HG03280 (cell line): ENCODE measurements at regions not wholly inside any gene's neighbourhood (a gene's known extent, or its start where the extent isn't known, plus 50 kb on each side); places are given as distances from the start of the nearest gene placed in this dataset.
"Not testable (repeated sequence)": the region's sequence is repeated elsewhere in the genome, so short reads cannot be mapped to it uniquely, and the experiment has no call there.

Experiments
- ATAC-seq: cut with Tn5 transposase; IDR thresholded peaks from one replicate; pipeline ENCODE4 v1.9.1; 2021; ENCODE audit warnings: mild to moderate bottlenecking, moderate library complexity; ENCODE audit not compliant: unreplicated experiment

DNA sequence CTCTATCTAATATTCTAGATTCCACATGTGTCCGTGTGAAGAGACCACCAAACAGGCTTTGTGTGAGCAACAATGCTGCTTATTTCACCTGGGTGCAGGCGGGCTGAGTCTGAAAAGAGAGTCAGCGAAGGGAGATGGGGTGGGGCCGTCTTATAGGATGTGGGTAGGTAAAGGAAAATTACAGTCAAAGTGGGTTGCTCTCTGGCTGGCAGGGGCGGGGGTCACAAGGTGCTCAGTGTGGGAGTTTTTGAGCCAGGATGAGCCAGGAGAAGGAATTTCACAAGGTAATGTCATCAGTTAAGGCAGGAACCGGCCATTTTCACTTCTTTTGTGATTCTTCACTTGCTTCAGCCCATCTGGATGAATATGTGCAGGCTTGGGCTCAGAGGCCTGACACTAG is 779.3 kb downstream of the RNF144A start:
- ATAC-seq, result not testable (repeated sequence)

DNA sequence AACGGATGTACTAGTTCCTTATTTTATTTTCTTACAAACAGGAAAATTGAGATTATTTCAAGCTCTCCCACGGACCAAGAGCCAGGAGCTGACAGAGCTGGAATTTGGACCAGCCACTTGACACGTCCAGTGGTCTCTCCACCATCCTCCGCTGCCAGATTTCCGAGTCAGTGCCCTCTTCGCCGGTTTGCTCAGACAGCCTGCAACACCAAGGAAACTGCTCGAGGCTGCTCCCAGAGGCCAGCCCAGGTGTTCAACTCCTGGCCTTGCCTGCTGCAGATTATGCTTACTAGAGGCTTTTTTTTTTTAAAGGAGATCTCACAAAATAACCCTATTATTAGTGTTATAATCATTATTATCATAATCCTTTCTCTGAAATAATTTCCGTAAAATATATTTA is 779.8 kb downstream of the RNF144A start:
- no peak for ATAC-seq

DNA sequence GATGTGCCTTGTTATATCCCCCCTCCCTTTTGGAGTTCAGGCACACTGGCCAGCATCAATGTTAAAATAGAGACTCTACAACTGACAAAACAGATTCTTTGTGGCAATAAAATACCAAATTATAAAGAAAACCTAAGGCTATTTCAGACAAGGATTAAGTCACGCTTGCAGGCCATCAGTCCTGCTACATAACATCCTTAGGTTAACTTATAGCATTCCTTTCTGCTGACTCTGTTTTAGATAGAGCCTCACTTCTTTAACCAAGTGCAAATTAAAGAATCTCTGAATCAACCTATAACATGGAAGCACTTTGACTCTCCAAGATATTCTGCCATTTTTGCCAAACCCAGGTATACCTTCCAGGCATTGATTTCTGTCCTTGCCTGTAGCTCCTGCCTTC is 784.6 kb downstream of the RNF144A start:
- no peak for ATAC-seq

DNA sequence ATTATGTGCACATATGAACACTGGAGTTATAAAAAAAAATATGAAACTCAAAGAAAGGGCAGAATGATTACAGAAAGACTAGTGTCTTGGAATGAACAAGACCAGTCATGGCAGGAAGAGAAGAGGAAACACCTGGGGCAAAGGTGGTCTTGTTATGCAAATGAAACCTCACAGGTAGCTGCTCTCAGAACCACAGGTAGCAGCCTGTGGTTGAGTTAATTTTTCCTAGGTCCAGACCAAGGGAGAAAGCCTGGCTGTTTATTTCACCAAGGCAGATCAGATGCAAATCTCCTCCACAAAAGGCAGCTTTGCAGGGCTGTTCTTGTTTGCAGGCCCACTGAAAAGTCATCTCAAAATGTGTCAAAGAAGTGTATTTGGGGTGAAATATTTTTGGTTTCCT is 785.8 kb downstream of the RNF144A start:
- ATAC-seq, result no peak

DNA sequence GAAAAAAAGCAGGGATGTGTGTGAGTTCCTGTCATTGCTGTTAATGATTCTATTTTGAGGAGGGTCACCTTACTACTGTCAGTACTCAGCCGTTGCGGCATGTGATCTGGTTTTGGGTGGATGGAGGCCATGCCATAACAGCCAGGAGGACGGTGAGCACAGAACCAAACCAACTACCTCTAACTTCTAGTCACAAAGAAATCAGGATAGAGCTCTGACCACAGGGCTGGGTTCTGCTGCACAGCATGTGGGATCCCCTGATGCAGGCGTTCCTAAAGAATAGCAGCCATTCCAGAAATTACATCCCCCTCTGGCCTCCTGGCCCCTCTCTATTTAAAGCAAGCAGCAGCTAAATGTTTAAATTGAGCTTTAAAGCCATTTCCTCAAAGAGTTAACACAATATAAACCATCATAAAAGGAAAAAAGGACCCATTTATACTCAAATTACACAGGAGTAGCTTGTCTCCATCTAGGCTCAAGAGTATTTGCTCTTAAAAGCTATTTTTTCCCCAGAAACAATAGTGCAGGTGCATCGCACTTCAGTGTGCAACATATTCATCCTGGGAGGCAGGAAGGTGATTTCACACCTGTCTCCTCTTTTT is 786.4 kb downstream of the RNF144A start:
- no peak for ATAC-seq

DNA sequence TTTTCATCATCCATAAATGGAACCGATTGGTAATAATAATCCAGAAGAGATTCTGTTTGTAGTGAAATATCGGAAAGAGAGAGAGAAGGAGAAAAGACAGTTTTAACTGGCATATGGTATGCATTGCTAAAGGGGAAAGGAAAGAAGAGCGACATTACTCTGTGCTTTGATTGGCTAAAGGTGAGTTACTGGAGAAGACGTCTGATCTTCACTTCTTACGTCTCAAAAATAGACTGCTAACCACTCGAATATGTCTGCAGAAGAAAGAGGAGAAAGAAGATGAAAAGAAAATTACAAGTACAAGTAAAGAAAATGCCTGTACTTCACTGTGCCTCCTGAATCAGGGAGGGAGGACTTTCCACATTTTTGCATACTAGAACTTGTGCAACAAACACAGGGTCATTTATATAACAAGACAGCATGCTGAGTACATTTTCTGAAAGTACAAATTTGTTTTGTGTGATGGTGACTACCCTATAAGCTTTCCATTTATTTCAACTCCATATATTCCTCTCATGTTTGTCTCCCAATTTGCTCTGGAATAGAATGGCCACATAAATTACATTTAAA is 787.2 kb downstream of the RNF144A start:
- no peak for ATAC-seq

DNA sequence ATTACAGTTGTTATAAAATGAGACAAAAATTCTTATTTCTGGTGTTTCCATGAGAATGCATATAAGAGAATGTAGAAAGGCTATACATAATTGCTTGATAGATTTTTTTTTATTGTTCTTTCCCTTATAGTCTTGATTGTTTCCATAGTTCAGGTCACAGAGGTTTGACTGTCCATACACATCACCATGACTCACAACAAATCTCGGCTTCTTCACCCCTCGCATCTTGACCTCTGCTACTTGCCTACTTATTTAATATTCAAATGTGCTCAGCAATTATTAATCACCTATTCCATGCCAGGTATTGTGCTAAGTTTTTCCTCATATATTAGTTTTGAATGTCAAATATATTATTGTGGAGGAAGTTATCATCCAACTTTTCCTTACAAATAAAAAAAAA is 789.6 kb downstream of the RNF144A start:
- no peak for ATAC-seq

DNA sequence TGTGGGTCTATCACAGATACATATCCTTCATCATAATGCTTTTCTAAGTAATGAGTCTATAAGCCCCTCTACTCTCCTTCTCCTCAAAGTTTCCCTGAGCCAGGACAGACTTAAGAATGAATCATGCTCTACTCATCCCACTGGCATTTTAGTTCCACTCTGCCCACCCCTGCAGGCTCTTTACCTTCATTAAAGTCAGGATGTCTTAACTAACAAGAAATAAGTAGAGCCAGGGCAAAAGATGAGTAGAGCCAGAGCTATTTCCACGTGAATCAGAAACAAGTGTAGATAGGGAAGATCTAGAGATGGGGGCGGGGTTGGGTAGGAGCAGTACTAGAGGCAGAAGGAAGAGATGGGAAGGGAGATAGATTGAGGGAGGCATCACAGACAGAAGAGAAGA is 790.5 kb downstream of the RNF144A start:
- no peak for ATAC-seq

DNA sequence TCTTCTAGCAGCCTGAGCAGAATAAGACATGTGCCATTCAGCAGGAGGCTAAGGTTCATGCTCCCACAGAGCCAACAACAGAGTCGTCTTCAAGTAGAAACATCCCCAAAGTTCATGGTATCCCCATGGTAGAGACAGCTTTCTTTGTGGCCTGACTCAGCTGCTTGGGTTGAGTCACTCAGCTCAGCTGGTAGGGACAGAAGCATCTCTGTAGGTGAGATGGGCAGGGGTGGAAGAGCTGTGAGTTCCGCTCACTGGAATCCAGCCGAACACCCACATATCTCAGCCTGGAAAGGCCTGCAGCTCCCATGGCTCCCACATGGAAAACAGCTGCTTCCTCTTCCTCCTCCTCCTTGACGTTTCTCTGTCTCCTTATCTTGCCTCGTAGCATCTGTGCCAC is 792.7 kb downstream of the RNF144A start:
- ATAC-seq, result no peak

DNA sequence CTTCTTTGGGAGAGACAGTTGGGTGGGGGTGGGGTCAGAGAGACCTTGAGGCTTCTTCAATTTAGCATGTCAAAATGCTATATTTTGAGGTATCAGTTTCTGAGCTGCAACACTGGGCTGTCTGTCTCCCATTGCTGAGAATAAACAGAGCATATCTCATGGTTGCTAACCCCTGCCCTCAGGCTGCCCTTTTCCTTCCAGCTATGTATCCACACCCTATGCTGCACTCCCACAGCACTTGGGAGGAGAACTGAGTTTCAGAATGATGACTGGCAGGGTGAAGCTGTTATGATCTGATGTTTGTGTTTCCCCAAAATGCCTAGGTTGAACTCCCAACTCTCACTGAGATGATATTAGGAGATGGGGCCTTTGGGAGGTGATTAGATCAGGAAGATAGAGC is 794.0 kb downstream of the RNF144A start:
- no peak for ATAC-seq

DNA sequence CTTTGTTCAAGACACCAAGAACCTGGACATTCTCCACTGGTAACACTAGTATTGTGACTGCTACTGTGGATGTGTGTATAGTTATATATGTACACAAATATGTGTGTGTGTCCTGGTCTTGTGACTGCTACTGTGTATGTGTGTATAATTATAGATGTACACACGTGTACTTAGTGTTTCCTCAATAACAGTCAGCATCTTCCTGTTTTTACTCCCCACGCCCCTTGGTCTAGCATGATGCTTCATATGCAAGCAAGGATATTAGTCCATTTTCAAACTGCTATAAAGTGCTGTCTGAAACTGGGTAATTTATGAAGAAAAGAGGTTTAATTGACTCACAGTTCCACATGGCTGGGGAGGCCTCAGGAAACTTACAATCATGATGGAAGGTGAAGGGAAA is 802.7 kb downstream of the RNF144A start:
- ATAC-seq, result no peak

DNA sequence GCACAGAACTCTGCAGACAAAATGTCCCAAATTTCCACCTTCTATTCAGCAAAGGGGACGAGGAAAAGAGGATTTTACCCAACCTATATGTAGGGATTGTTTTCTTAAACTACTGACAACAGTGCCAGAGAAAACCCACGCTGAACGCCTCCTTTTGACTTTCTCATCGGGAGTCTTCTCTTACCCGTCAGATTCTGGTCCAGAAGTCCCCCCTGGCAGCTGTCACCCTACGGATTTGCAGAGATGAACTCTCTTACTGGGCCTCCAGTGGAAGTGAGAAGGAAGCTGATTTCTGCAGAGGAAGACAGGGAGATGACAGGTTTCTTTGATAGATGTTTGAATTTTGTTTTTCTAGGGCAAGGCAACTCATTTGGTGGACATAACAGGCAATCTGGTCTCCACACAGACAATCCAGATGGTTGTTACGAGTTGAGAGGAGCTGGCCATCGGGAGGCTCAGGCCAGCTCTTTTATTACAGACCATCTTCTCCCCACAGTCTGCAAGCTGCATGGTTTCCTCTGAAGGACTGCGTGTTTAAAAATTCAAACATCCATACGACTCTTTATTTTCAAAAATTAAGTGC is 804.3 kb downstream of the RNF144A start:
- no peak for ATAC-seq

DNA sequence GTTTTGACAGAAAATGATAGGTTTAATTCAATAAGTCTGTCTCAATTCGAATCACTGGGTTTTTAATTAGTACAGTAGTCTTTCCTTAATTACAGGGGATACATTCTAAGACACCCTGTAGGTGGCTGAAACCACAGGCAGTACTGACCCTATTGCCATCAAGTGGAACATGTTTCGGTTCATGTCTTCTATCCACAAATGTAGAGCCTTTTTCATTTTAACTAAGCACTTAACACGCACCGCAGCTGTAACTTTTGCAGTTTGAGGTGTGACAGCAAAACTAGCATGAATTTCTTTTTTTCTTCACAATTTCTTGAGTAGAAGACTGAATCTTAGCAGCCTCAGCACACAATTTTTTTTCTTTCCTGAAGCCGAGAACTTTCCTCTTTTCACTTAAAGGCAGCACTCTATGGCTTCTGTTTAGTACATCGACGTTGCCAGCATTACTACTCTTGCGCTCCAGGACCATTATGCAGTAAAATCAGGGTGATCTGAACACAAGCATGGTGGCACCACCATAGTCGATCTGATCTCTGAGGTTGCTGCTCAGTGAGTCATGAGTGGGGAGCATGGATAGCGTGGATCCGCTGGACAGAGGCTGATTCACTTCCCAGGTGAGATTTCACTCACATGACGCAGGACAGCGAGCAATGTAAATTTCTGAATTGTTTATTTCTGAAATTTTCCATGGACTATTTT is 805.1 kb downstream of the RNF144A start:
- no peak for ATAC-seq

DNA sequence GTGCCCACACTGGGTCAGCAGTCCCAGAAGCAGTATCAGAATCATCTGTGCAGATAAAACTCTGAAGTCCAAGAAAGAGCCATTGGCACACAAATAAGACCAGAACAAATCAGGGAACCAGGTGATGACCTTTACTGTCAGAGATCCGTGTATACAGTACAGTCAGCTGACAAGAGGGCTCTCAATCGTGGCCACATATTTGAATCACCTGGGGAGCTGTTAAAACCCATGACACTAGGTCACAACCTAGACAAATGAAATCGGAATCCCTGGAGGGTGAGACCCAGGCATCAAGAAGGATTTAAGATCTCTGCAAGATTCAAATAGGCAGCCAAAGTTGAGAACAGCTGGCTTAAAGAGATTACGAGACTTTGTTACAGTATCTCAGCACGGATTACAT is 807.1 kb downstream of the RNF144A start:
- ATAC-seq, result no peak

DNA sequence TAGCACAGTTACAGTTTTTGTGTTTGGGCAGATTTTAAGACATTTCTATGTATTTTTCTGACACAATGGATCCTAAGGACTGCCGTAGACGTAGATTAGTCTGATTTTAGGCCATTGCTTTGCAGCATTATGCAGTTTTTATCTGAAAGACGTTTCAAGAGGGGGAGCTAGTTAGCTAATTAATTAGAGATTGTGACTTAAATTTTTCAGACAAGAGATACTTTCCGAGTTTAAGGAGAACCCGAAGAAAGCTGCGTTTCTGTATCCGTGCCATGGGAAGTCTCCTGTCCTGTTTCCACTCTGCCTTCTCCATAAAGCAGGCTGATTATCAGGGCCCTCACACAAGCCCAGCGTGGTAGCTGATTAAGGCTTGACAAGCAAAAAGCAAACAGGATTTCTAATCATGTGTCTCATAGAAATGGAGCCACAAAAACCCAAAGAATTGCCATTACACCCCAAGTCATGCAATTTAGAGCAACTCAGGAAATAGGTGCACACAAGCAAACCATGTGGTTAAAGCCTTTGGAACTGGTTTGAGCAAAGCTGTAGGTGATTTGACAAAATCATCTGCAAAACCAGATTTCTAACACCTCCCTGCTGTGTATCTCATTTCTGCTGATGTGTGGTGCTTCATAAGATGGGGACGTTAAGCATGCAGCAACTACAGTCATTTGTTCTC is 808.1 kb downstream of the RNF144A start:
- no peak for ATAC-seq

DNA sequence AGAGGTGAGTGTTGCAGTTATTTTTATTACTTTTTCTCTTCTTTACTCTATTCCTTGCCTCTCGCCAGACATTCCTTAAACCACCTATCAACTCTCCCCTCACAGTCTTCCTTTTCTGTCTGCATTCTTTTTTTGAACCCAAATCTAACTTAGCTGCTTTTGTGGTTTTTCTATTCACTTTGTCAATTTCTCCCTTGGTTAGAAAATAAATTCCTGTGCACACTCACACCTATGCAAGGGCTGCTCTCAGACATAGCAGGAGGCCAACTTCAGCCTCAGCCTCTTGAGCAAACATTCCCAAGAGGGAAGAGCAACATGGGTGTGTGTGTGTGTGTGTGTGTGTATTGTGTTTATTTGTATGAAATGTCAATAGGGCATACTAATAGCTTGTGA is 808.6 kb downstream of the RNF144A start:
- no peak for ATAC-seq

DNA sequence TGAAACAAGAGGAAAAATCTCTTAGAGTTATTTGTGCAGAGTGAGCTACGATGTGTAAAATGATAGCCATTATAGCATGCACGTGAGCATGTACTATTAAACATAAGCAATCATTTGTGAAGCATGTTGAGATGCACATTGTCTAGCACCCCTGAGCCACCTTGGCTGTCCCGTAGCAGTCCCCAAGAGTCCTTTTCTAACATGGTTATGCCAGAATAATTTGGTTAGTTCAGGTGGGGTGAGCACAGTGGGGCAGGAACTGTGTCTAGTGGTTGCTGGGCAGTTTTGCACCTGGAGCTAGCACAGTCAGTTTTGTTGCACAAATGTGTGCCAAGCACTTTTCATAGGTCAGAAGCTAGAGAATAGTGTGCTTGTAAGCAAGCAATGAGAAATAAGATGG is 809.8 kb downstream of the RNF144A start:
- no peak for ATAC-seq

DNA sequence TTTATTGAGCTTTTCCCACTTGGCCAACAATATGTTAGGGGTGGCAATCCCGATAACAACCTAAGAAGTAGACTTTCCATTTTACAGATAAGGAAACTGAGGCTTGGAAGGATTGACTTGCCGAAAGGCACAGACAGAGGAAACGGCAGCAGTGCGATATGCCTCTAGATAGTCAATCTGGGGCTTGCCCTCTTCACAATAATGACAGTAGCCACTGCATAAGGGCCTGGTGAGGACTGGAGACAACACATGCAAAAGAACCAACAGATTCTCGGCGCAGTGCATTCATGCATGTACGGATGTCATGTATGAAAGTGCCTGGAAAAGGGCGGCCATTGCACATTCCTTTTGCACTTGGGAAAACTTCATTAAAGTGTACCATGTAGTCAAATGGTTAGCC is 811.2 kb downstream of the RNF144A start:
- ATAC-seq, result no peak

DNA sequence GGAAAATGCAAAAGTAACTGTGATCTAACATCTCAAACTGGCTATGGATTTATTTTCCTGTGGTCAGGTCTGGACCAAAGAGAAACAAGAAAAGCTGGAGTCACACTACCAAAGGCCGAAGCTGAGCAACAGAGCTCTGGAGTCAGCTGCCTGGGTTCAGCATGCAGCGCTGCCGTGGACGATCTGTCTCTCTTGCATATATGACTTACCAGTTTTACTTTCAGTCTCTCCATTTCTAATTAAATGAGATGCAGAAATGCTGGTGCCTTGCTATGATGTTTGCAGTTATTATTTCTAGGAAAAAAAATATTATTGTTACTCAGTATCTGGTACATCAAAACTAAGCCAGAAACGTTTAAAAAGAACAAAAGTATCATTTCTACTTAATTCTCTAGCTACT is 813.2 kb downstream of the RNF144A start:
- ATAC-seq, result no peak

DNA sequence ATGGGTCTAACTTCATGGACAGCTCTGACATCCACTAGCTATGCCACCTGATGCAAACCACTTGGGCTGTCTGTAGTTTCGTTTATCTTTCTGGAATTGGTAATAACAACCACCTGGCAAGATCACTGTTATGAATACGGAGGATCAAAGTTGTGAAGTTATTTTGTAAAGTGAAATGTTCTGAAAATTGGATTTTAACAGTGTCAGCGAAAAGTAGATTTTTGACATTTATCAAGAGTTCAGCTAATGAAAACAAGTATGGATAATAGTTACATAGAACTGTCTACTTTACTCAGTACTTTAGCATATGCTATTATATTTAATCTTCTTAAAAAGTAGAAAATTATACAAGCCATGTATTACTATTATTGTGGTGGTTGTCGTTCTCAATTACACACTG is 813.8 kb downstream of the RNF144A start:
- no peak for ATAC-seq

DNA sequence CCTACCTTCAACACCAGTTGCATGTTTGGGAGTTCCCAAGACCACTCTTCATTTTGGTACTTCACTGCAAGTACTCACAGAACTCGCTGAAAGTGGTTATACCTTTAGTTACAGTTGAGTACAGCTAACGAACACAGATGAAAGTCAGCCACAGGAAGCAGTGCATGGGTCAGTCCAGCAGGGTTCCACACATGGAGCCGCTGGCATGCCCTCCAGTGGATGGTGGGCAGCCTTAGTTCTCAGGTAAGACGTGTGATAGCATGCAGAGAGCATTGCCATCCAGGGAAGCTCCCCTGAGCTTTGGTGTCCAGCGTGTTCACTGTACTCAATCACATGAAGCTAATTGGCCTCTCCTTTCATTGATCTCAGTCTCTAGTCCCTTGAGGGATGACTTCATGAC is 815.3 kb downstream of the RNF144A start:
- no peak for ATAC-seq
